ENCODE measurements at regions not wholly inside any gene's neighbourhood (a gene's known extent, or its start where the extent isn't known, plus 50 kb on each side); places are given as distances from the start of the nearest gene placed in this dataset.

GRCh38 chr6:128599036-128599435 lies 78.6 kb upstream of the PTPRK start:
- TF ChIP-seq CTCF (IDR thresholded peaks at IDR 0.05) = no peak
- TF ChIP-seq POLR2A (IDR thresholded peaks at IDR 0.05) = no peak
- no peak for ATAC-seq
- intact Hi-C loops (cut with DNase I) = no loop called here
- Histone ChIP-seq H3K36me3 (no peaks in the 10 kb centered on the region), H3K4me1 (no peaks in the 10 kb centered on the region), H3K4me3 (no peak overlapping the region), H3K27ac (no peak overlapping the region), H3K27me3 (no peaks in the 10 kb centered on the region), H3K9me3 (no peaks in the 10 kb centered on the region)
- no peak for DNase-seq
- WGBS (ENCODE audit: insufficient coverage, low coverage, low lambda C conversion rate, missing lambda C conversion rate) = 57% methylated on average over 2 of the region's 2 CpGs

GRCh38 chr6:128598571-128598970 lies 78.2 kb upstream of the PTPRK start:
- WGBS (ENCODE audit: insufficient coverage, low coverage, low lambda C conversion rate, missing lambda C conversion rate) = 45% methylated on average over 2 of the region's 2 CpGs
- no peak overlapping the region for H3K4me3 ChIP-seq
- no peak overlapping the region for H3K27ac ChIP-seq
- TF ChIP-seq CTCF (IDR thresholded peaks at IDR 0.05) (no peak), POLR2A (IDR thresholded peaks at IDR 0.05) (no peak)
- H3K4me1 ChIP-seq = no peaks in the 10 kb centered on the region
- no peak for ATAC-seq
- H3K9me3 ChIP-seq = no peaks in the 10 kb centered on the region
- no peaks in the 10 kb centered on the region for H3K36me3 ChIP-seq
- intact Hi-C loops (cut with DNase I) = no loop called here
- no peaks in the 10 kb centered on the region for H3K27me3 ChIP-seq
- DNase-seq = no peak

GRCh38 chr6:128597956-128598355 lies 77.6 kb upstream of the PTPRK start:
- no peak for DNase-seq
- Histone ChIP-seq H3K4me3 (no peak overlapping the region), H3K27me3 (no peaks in the 10 kb centered on the region), H3K4me1 (no peaks in the 10 kb centered on the region), H3K36me3 (no peaks in the 10 kb centered on the region), H3K9me3 (no peaks in the 10 kb centered on the region), H3K27ac (no peak overlapping the region)
- no peak for ATAC-seq
- TF ChIP-seq POLR2A (IDR thresholded peaks at IDR 0.05) (no peak), CTCF (IDR thresholded peaks at IDR 0.05) (no peak)
- intact Hi-C loops (cut with DNase I) = no loop called here

GRCh38 chr6:128597004-128597403 lies 76.6 kb upstream of the PTPRK start:
- Histone ChIP-seq H3K4me3 (no peak overlapping the region), H3K4me1 (no peaks in the 10 kb centered on the region), H3K9me3 (no peaks in the 10 kb centered on the region), H3K27me3 (no peaks in the 10 kb centered on the region), H3K36me3 (no peaks in the 10 kb centered on the region), H3K27ac (no peak overlapping the region)
- TF ChIP-seq CTCF (IDR thresholded peaks at IDR 0.05) (no peak), POLR2A (IDR thresholded peaks at IDR 0.05) (no peak)
- ATAC-seq (no peak), DNase-seq (no peak)
- intact Hi-C loops (cut with DNase I) = no loop called here

GRCh38 chr6:128595544-128595943 lies 75.1 kb upstream of the PTPRK start:
- H3K4me1 ChIP-seq = no peaks in the 10 kb centered on the region
- WGBS (ENCODE audit: insufficient coverage, low coverage, low lambda C conversion rate, missing lambda C conversion rate) = 100% methylated on average over 1 of the region's 1 CpG
- no peaks in the 10 kb centered on the region for H3K36me3 ChIP-seq
- TF ChIP-seq POLR2A (IDR thresholded peaks at IDR 0.05) = no peak
- no peak for TF ChIP-seq CTCF (IDR thresholded peaks at IDR 0.05)
- H3K27me3 ChIP-seq = no peaks in the 10 kb centered on the region
- H3K27ac ChIP-seq = no peak overlapping the region
- no peaks in the 10 kb centered on the region for H3K9me3 ChIP-seq
- ATAC-seq (no peak), DNase-seq (no peak)
- intact Hi-C loops (cut with DNase I) = no loop called here
- no peak overlapping the region for H3K4me3 ChIP-seq

Measured in right lobe of liver (tissue), 6 donors.